RCC 7860 (cell line): ENCODE measurements at regions not wholly inside any gene's neighbourhood (a gene's known extent, or its start where the extent isn't known, plus 50 kb on each side); places are given as distances from the start of the nearest gene placed in this dataset.

ENCODE experiments used
- DNase-seq: peaks from one replicate; pipeline ENCODE4 v3.0.0-alpha.2; 2015; ENCODE audit warnings: low spot score
- FAIRE-seq: peaks from 2 replicates; lab custom pipeline; 2012; peaks lifted over from hg19 to GRCh38; lab: Jason Lieb, UNC

GRCh38 chr10:106520698-106521097, 643.8 kb downstream of the SORCS1 start:
- FAIRE-seq, result no peak

GRCh38 chr10:106519376-106520030, 645.0 kb downstream of the SORCS1 start:
- FAIRE-seq, result no peak
- no peak for DNase-seq

More at GRCh38 chr10:106520698-106521097, 643.8 kb downstream of the SORCS1 start:
- DNase-seq, result no peak

- DNase-seq, result no peak
- FAIRE-seq, result no peak
Observed at GRCh38 chr10:106515206-106515790, 649.2 kb downstream of the SORCS1 start.

- FAIRE-seq (no peak), DNase-seq (no peak)
Observed at GRCh38 chr10:106513352-106513771, 651.1 kb downstream of the SORCS1 start.

GRCh38 chr10:106511917-106512316, 652.6 kb downstream of the SORCS1 start:
- DNase-seq (no peak), FAIRE-seq (no peak)

GRCh38 chr10:106508950-106509349, 655.6 kb downstream of the SORCS1 start:
- no peak for DNase-seq
- no peak for FAIRE-seq

GRCh38 chr10:106506526-106507283, 657.8 kb downstream of the SORCS1 start:
- no peak for FAIRE-seq

GRCh38 chr10:106504536-106504935, 660.0 kb downstream of the SORCS1 start:
- FAIRE-seq (no peak), DNase-seq (no peak)

More at GRCh38 chr10:106506526-106507283, 657.8 kb downstream of the SORCS1 start:
- DNase-seq, result no peak

GRCh38 chr10:106502641-106503040, 661.9 kb downstream of the SORCS1 start:
- FAIRE-seq (no peak), DNase-seq (no peak)

- FAIRE-seq, result no peak
- DNase-seq, result no peak
Observed at GRCh38 chr10:106500925-106501525, 663.5 kb downstream of the SORCS1 start.

GRCh38 chr10:106500041-106500924, 664.2 kb downstream of the SORCS1 start:
- FAIRE-seq (no peak), DNase-seq (no peak)

- DNase-seq (no peak), FAIRE-seq (no peak)
Observed at GRCh38 chr10:106499448-106499847, 665.1 kb downstream of the SORCS1 start.

GRCh38 chr10:106498675-106499074, 665.8 kb downstream of the SORCS1 start:
- no peak for DNase-seq
- FAIRE-seq, result no peak

GRCh38 chr10:106495931-106496330, 668.6 kb downstream of the SORCS1 start:
- no peak for FAIRE-seq

GRCh38 chr10:106493751-106494150, 670.8 kb downstream of the SORCS1 start:
- DNase-seq (no peak), FAIRE-seq (no peak)

More at GRCh38 chr10:106495931-106496330, 668.6 kb downstream of the SORCS1 start:
- no peak for DNase-seq

GRCh38 chr10:106493226-106493625, 671.3 kb downstream of the SORCS1 start:
- no peak for FAIRE-seq
- DNase-seq, result no peak

- no peak for FAIRE-seq
- no peak for DNase-seq
Observed at GRCh38 chr10:106487726-106488125, 676.8 kb downstream of the SORCS1 start.

- no peak for FAIRE-seq
- no peak for DNase-seq
Observed at GRCh38 chr10:106481598-106482275, 682.8 kb downstream of the SORCS1 start.

- no peak for DNase-seq
- FAIRE-seq, result no peak
Observed at GRCh38 chr10:106479636-106480035, 684.9 kb downstream of the SORCS1 start.

- no peak for DNase-seq
- no peak for FAIRE-seq
Observed at GRCh38 chr10:106474876-106475275, 689.6 kb downstream of the SORCS1 start.
